Suprapubic skin (tissue), 4 donors: ENCODE measurements at regions not wholly inside any gene's neighbourhood (a gene's known extent, or its start where the extent isn't known, plus 50 kb on each side); places are given as distances from the start of the nearest gene placed in this dataset.

Source experiments
- EP300 ChIP-seq: sonication (generic); formaldehyde crosslinking; IDR thresholded peaks from one replicate; pipeline ENCODE4 v1.6.1; 2017; ENCODE audit warnings: antibody characterized with exemption
- POLR2A ChIP-seq, 2 donors: fragments of 450-650 bp; IDR thresholded peaks; one replicate each; pipeline ENCODE4 v1.6.1; 2017; ENCODE audit warnings: antibody characterized with exemption in 2 of 2, mild to moderate bottlenecking in 2 of 2, moderate library complexity in 2 of 2
- POLR2AphosphoS5 ChIP-seq, 3 donors: sonication (generic); formaldehyde crosslinking; IDR thresholded peaks; one replicate each; pipeline ENCODE4 v1.6.1; 2017; ENCODE audit warnings: antibody characterized with exemption in 3 of 3
- TF ChIP-seq, protein P1 (sequence below), 2 donors: fragments of 200-600 bp in 1 of 2; fragments of 450-650 bp in 1 of 2; sonication (generic) in 1 of 2; IDR thresholded peaks; one replicate each; pipeline ENCODE4 v1.5.1; 2016 to 2019; ENCODE audit warnings: antibody characterized with exemption in 2 of 2, mild to moderate bottlenecking in 1 of 2, moderate library complexity in 1 of 2

DNA sequence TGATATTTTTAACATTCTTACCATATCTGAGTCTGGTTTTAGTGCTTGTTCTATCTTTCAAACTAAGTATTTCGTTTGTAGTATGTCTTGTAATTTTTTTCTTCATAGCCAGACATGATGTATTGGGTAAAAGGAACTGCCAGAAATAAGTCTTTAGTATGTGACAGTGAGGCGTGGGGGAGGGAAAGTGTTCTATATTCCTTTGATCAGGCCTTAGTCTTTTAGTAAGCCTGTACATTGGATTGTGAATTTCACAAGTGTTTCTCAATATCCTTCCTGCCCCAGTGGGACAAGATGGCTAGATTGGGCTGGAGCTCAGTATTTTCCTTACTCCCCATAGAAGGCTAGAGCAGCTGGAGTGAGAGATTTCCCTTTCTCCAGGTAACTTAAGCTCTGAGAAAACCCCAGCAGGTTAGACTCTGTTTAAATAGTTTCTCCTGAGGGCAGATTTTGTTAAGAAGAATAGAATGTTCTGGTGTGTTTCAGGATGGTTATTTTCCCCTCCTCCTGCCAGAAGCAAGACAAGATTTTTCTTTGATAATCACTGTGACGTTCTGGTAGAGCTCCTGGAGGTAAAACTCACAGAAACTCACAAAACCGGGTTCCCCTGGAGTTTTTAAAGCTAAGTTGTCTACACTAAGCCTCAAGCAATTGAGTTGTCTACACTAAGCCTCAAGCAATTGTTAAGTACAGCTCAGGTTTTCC lies 140.7 kb upstream of the ARPP21 start:
- TF ChIP-seq POLR2AphosphoS5 (IDR thresholded peaks at IDR 0.05) (no peak), EP300 (no peak), POLR2A (IDR thresholded peaks at IDR 0.05) (no peak)
- TF ChIP-seq, protein P1, sequence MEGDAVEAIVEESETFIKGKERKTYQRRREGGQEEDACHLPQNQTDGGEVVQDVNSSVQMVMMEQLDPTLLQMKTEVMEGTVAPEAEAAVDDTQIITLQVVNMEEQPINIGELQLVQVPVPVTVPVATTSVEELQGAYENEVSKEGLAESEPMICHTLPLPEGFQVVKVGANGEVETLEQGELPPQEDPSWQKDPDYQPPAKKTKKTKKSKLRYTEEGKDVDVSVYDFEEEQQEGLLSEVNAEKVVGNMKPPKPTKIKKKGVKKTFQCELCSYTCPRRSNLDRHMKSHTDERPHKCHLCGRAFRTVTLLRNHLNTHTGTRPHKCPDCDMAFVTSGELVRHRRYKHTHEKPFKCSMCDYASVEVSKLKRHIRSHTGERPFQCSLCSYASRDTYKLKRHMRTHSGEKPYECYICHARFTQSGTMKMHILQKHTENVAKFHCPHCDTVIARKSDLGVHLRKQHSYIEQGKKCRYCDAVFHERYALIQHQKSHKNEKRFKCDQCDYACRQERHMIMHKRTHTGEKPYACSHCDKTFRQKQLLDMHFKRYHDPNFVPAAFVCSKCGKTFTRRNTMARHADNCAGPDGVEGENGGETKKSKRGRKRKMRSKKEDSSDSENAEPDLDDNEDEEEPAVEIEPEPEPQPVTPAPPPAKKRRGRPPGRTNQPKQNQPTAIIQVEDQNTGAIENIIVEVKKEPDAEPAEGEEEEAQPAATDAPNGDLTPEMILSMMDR (IDR thresholded peaks at IDR 0.05): no peak
